Central memory CD8-positive, alpha-beta T cell (primary cell): ENCODE measurements at regions not wholly inside any gene's neighbourhood (a gene's known extent, or its start where the extent isn't known, plus 50 kb on each side); places are given as distances from the start of the nearest gene placed in this dataset.

Source experiments
- ATAC-seq: fragments of 150-1000 bp; cut with Tn5 transposase; replicated peaks from 2 replicates; pipeline ENCODE4 v1.10.0; 2022; ENCODE audit warnings: mild to moderate bottlenecking, moderate FRiP score, moderate number of reproducible peaks; ENCODE audit not compliant: poor library complexity, severe bottlenecking; ENCODE audit errors: extremely low read depth
- DNase-seq, 2 donors: peaks; one replicate each; pipeline ENCODE4 v3.0.0; 2021; ENCODE audit warnings: low spot score in 2 of 2
- H3K27ac Mint-ChIP-seq: one replicate; pipeline ENCODE4 v1.8.0; 2022; ENCODE audit warnings: low read depth, mild to moderate bottlenecking, moderate library complexity, mixed read lengths
- H3K27me3 Mint-ChIP-seq: one replicate; pipeline ENCODE4 v1.8.0; 2022; ENCODE audit warnings: mixed read lengths
- H3K36me3 Mint-ChIP-seq: one replicate; pipeline ENCODE4 v1.8.0; 2022; ENCODE audit warnings: mild to moderate bottlenecking, moderate library complexity, mixed read lengths; ENCODE audit not compliant: insufficient read depth
- H3K4me1 Mint-ChIP-seq: one replicate; pipeline ENCODE4 v1.8.0; 2022; ENCODE audit warnings: mixed read lengths
- H3K4me3 Mint-ChIP-seq: one replicate; pipeline ENCODE4 v1.8.0; 2022; ENCODE audit warnings: mild to moderate bottlenecking, moderate library complexity, mixed read lengths
- H3K9me3 Mint-ChIP-seq: one replicate; pipeline ENCODE4 v1.8.0; 2022; ENCODE audit warnings: mixed read lengths

DNA sequence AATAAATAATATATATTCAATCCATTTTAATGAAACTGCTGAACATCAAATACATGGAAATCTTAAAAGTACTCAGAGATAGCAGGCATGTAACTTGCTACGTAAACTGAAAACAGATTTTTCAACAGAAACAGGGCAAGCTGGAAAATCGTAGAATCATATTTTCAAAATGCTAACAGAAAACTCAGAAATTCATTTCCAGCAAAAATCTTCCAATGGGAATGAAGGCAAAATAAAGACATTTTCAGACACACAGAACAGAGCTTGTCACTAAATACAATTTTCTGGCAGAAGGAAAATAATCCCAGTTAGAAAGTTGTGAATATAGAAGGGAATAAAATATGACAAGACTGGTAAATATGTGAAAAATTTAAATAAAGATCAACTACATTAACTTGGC lies 419.9 kb upstream of the ZFP42 start:
- Mint-ChIP-seq H3K27me3 (no peaks in the 10 kb centered on the region), H3K36me3 (no peaks in the 10 kb centered on the region), H3K4me3 (no peak overlapping the region), H3K27ac (no peak overlapping the region), H3K9me3 (peaks cover 20% of the 10 kb centered on the region), H3K4me1 (no peaks in the 10 kb centered on the region)
- ATAC-seq = no peak
- DNase-seq = no peak

GRCh38 chr4:187576751-187577150 lies 418.8 kb upstream of the ZFP42 start:
- no peak for ATAC-seq
- DNase-seq = no peak
- H3K36me3 Mint-ChIP-seq = no peaks in the 10 kb centered on the region
- H3K27me3 Mint-ChIP-seq = no peaks in the 10 kb centered on the region
- no peak overlapping the region for H3K27ac Mint-ChIP-seq
- H3K9me3 Mint-ChIP-seq = peaks cover 20% of the 10 kb centered on the region
- no peaks in the 10 kb centered on the region for H3K4me1 Mint-ChIP-seq
- H3K4me3 Mint-ChIP-seq = no peak overlapping the region

DNA sequence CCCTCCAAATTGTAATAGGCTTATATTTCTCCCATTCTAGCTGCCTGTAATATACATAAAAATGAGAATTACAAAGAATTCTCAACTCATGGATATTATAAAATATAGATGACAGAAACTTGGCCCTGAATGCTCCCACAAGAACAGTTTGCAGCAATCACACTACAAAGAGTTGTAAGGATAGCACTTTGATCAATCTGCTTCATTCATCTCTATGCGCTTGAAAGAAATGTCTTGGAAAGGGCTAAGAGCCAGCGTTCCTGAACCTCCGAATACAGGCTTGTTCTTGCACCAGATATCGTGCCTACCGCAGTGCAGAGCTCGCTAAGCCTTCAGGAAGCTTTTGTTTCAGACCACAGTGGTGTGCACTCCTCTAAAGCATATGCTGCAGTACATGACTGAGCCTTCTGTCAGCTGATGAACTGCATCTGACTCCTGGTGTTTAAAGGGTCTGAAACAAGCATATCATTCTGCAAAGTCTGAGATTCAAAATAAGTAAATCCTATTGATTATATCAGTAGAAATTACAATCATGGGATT lies 417.6 kb upstream of the ZFP42 start:
- no peaks in the 10 kb centered on the region for H3K4me1 Mint-ChIP-seq
- H3K4me3 Mint-ChIP-seq = no peak overlapping the region
- H3K27me3 Mint-ChIP-seq = no peaks in the 10 kb centered on the region
- no peak overlapping the region for H3K27ac Mint-ChIP-seq
- peaks cover 14% of the 10 kb centered on the region for H3K9me3 Mint-ChIP-seq
- no peaks in the 10 kb centered on the region for H3K36me3 Mint-ChIP-seq
- no peak for ATAC-seq
- DNase-seq = no peak

GRCh38 chr4:187586892-187587291 lies 408.7 kb upstream of the ZFP42 start:
- Mint-ChIP-seq H3K4me3 (no peak overlapping the region), H3K27ac (no peak overlapping the region)
- no peak for DNase-seq

DNA sequence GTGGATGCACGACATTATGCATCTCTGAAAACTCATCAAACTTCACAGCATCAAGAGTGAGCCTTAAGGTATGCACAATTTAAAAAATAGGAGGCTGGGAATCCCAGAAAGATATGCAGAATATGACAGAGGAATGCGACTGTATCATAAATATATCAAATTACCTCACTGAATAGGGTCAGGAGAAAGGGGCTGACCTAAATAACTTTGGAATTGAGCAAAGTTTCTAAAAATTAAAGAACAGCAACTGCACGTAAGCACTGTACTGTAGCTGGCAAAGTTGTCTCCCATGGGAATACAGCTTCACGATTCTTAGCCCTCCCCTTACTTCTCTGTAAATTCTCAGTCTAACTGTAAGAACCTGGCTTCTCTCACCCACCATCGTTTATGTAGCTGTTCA lies 397.4 kb upstream of the ZFP42 start:
- H3K9me3 Mint-ChIP-seq = peaks cover 7% of the 10 kb centered on the region
- no peak overlapping the region for H3K27ac Mint-ChIP-seq
- H3K36me3 Mint-ChIP-seq = no peaks in the 10 kb centered on the region
- H3K4me1 Mint-ChIP-seq = no peaks in the 10 kb centered on the region
- no peak for DNase-seq
- no peak for ATAC-seq
- no peaks in the 10 kb centered on the region for H3K27me3 Mint-ChIP-seq
- no peak overlapping the region for H3K4me3 Mint-ChIP-seq

More at GRCh38 chr4:187586892-187587291, 408.7 kb upstream of the ZFP42 start:
- Mint-ChIP-seq H3K27me3 (no peaks in the 10 kb centered on the region), H3K36me3 (no peaks in the 10 kb centered on the region), H3K4me1 (no peaks in the 10 kb centered on the region), H3K9me3 (peaks cover 11% of the 10 kb centered on the region)
- ATAC-seq = no peak

- Mint-ChIP-seq H3K9me3 (peaks cover 7% of the 10 kb centered on the region), H3K27me3 (no peaks in the 10 kb centered on the region), H3K27ac (no peak overlapping the region), H3K4me1 (no peaks in the 10 kb centered on the region), H3K36me3 (no peaks in the 10 kb centered on the region), H3K4me3 (no peak overlapping the region)
- ATAC-seq (no peak), DNase-seq (no peak)
Measured at GRCh38 chr4:187602339-187603092, 393.1 kb upstream of the ZFP42 start.

DNA sequence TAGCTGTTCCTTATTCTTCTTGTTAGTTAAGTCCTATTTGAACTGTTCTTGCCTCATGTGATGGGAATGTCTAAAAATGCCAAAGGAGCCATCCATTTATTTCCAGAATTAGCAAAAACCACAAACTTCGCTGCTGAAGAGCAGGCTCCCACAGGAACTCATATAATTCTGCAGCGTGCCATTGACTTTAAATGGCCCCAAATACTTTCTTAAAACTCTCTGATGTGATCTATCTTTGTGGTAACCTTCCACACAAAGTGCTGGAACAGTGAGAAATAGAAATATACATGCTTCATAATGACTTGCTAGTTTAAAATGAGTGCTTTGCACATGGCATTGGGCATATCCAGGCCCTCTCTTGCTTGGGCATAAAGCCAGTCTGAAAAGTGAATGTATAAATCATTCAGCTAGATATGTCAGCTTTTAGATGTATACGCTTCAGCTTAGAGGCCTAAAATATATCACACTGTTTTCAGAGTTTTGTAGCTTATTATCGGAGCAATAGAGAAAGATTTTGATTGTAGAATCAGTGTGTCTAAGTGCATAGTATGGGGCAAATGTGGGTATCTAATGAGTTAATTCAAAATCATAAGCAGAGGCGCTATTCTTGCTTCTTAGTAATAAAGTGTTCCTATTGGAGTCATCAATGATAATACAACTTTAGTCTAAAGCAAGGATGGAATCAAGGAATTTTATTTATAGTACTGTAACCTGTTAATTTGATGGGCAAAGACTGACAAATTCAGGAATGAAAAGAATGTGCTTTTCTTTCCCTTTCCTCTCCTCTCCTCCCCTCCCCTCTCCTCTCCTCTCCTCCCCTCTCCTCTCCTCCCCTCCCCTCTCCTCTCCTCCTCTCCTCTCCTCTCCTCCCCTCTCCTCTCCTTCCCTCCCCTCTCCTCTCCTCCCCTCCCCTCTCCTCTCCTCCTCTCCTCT lies 392.2 kb upstream of the ZFP42 start:
- Mint-ChIP-seq H3K4me1 (no peaks in the 10 kb centered on the region), H3K9me3 (peaks cover 7% of the 10 kb centered on the region), H3K4me3 (no peak overlapping the region), H3K27me3 (no peaks in the 10 kb centered on the region), H3K36me3 (no peaks in the 10 kb centered on the region), H3K27ac (no peak overlapping the region)
- DNase-seq (no peak), ATAC-seq (no peak)

DNA sequence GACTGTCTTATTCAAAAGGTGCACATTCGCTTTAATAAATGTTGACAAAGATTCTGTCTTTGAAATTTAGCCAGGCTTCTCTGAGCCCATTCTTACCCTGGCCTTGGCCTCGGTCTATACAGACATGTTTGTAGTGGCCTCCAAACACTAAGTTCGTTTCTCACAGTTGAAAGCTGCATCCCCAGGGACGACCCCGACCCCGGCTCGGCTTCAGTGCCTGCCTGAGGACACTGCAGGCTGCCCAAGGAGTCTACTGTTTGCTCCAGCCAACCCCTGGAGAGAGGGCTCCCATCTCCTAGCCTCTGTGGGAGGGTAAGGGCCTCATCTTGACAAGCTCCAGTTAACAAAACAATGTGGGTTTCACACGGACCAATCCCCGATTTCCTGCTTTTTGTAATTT lies 390.6 kb upstream of the ZFP42 start:
- H3K36me3 Mint-ChIP-seq = no peaks in the 10 kb centered on the region
- H3K4me1 Mint-ChIP-seq = no peaks in the 10 kb centered on the region
- ATAC-seq (no peak), DNase-seq (no peak)
- H3K9me3 Mint-ChIP-seq = peaks cover 4% of the 10 kb centered on the region
- no peak overlapping the region for H3K27ac Mint-ChIP-seq
- no peak overlapping the region for H3K4me3 Mint-ChIP-seq
- H3K27me3 Mint-ChIP-seq = no peaks in the 10 kb centered on the region

- H3K27ac Mint-ChIP-seq = no peak overlapping the region
- no peak overlapping the region for H3K4me3 Mint-ChIP-seq
- H3K9me3 Mint-ChIP-seq = peaks cover 4% of the 10 kb centered on the region
- H3K27me3 Mint-ChIP-seq = no peaks in the 10 kb centered on the region
- H3K36me3 Mint-ChIP-seq = no peaks in the 10 kb centered on the region
- no peaks in the 10 kb centered on the region for H3K4me1 Mint-ChIP-seq
- DNase-seq (no peak), ATAC-seq (no peak)
Measured at GRCh38 chr4:187606581-187606980, 389.0 kb upstream of the ZFP42 start.

DNA sequence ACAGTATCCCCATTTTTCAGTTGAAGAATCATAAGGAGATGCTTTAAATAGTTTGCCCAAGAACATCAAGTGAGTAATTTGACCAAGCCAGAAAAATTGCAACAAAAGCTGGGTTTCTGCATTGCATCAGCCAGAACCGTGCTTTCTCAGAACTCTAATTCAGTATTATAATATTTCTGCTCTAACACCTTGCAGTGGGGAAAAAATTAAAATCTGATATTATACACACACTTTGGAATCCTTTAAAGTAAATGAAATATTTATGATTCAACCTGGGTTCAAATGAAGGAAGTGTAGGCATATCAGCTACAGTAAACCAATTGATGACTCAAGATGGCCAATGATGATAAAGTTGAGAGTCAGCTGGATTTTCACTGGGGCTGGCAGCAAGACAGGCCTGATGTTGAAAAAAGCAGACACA lies 387.6 kb upstream of the ZFP42 start:
- Mint-ChIP-seq H3K27me3 (no peaks in the 10 kb centered on the region), H3K4me3 (no peak overlapping the region), H3K36me3 (no peaks in the 10 kb centered on the region), H3K9me3 (peaks cover 4% of the 10 kb centered on the region), H3K27ac (no peak overlapping the region), H3K4me1 (no peaks in the 10 kb centered on the region)
- no peak for ATAC-seq
- DNase-seq = no peak

GRCh38 chr4:187612301-187612700 lies 383.3 kb upstream of the ZFP42 start:
- Mint-ChIP-seq H3K36me3 (no peaks in the 10 kb centered on the region), H3K27ac (no peak overlapping the region), H3K27me3 (no peaks in the 10 kb centered on the region), H3K9me3 (peaks cover 4% of the 10 kb centered on the region), H3K4me1 (no peaks in the 10 kb centered on the region), H3K4me3 (no peak overlapping the region)
- DNase-seq = no peak
- ATAC-seq = no peak

- Mint-ChIP-seq H3K4me3 (no peak overlapping the region), H3K9me3 (peaks cover 4% of the 10 kb centered on the region), H3K27ac (no peak overlapping the region), H3K36me3 (no peaks in the 10 kb centered on the region), H3K27me3 (no peaks in the 10 kb centered on the region), H3K4me1 (no peaks in the 10 kb centered on the region)
- DNase-seq (no peak), ATAC-seq (no peak)
Measured at GRCh38 chr4:187613089-187613839, 382.3 kb upstream of the ZFP42 start.
